ENCODE measurements at regions not wholly inside any gene's neighbourhood (a gene's known extent, or its start where the extent isn't known, plus 50 kb on each side); places are given as distances from the start of the nearest gene placed in this dataset.
"Not testable (repeated sequence)": the region's sequence is repeated elsewhere in the genome, so short reads cannot be mapped to it uniquely, and the experiment has no call there.

- no peak for DNase-seq (ENCODE audit: low read depth)
Measured at GRCh38 chr6:140380427-140381218, 1006.2 kb upstream of the CITED2 start.

- no peak for DNase-seq (ENCODE audit: low read depth)
Measured at GRCh38 chr6:140379919-140380318, 1005.5 kb upstream of the CITED2 start.

GRCh38 chr6:140376209-140376608 is 1001.8 kb upstream of the CITED2 start:
- DNase-seq (ENCODE audit: low read depth), result no peak

GRCh38 chr6:140373728-140374127 is 999.3 kb upstream of the CITED2 start:
- DNase-seq (ENCODE audit: low read depth), result not testable (repeated sequence)

GRCh38 chr6:140372064-140372463 is 997.6 kb upstream of the CITED2 start:
- no peak for DNase-seq (ENCODE audit: low read depth)

- DNase-seq (ENCODE audit: low read depth), result no peak
Measured at GRCh38 chr6:140370976-140371870, 996.8 kb upstream of the CITED2 start.

GRCh38 chr6:140370441-140370840 is 996.0 kb upstream of the CITED2 start:
- no peak for DNase-seq (ENCODE audit: low read depth)

GRCh38 chr6:140366991-140367390 is 992.5 kb upstream of the CITED2 start:
- DNase-seq (ENCODE audit: low read depth), result no peak

GRCh38 chr6:140364916-140365315 is 990.5 kb upstream of the CITED2 start:
- DNase-seq (ENCODE audit: low read depth), result no peak

- no peak for DNase-seq (ENCODE audit: low read depth)
Measured at GRCh38 chr6:140360651-140361050, 986.2 kb upstream of the CITED2 start.

GRCh38 chr6:140355476-140355875 is 981.0 kb upstream of the CITED2 start:
- DNase-seq (ENCODE audit: low read depth), result no peak

- DNase-seq (ENCODE audit: low read depth), result no peak
Measured at GRCh38 chr6:140354296-140354695, 979.8 kb upstream of the CITED2 start.

- no peak for DNase-seq (ENCODE audit: low read depth)
Measured at GRCh38 chr6:140353536-140353935, 979.1 kb upstream of the CITED2 start.

- DNase-seq (ENCODE audit: low read depth), result no peak
Measured at GRCh38 chr6:140346428-140346827, 972.0 kb upstream of the CITED2 start.

GRCh38 chr6:140345935-140346334 is 971.5 kb upstream of the CITED2 start:
- DNase-seq (ENCODE audit: low read depth), result no peak

GRCh38 chr6:140344142-140344913 is 969.9 kb upstream of the CITED2 start:
- DNase-seq (ENCODE audit: low read depth), result no peak

- no peak for DNase-seq (ENCODE audit: low read depth)
Measured at GRCh38 chr6:140343128-140343527, 968.7 kb upstream of the CITED2 start.

GRCh38 chr6:140341272-140341671 is 966.8 kb upstream of the CITED2 start:
- no peak for DNase-seq (ENCODE audit: low read depth)

- DNase-seq (ENCODE audit: low read depth), result no peak
Measured at GRCh38 chr6:140340795-140341194, 966.3 kb upstream of the CITED2 start.

- not testable (repeated sequence) for DNase-seq (ENCODE audit: low read depth)
Measured at GRCh38 chr6:140339084-140339483, 964.6 kb upstream of the CITED2 start.

- no peak for DNase-seq (ENCODE audit: low read depth)
Measured at GRCh38 chr6:140321891-140322290, 947.4 kb upstream of the CITED2 start.

Data from T-helper 22 cell (primary cell).